ENCODE measurements at regions not wholly inside any gene's neighbourhood (a gene's known extent, or its start where the extent isn't known, plus 50 kb on each side); places are given as distances from the start of the nearest gene placed in this dataset.

GRCh38 chr15:29208836-29209235 lies 60.8 kb downstream of the NSMCE3 start:
- no peaks in the 10 kb centered on the region for H3K36me3 ChIP-seq (replicated peaks in 1 of 2; ENCODE audit: control insufficient read depth in 1 of 2, insufficient read depth in 2 of 2, low read length in 1 of 2)
- H4K20me1 ChIP-seq (ENCODE audit: insufficient read depth) = no peaks in the 10 kb centered on the region
- no peaks in the 10 kb centered on the region for H3F3A ChIP-seq (replicated peaks; ENCODE audit: insufficient read depth)
- no peak overlapping the region for H3K4me3 ChIP-seq (ENCODE audit: low read depth in 2 of 2, low read length in 1 of 2)
- H3K9me2 ChIP-seq = no peaks in the 10 kb centered on the region
- 24% methylated on average over 4 of the region's 4 CpGs for WGBS (ENCODE audit: low lambda C conversion rate)
- CTCF ChIA-PET = interaction anchor here (0.8 to 1.5 kb wide), 2 partner anchors 14 to 55 kb away, joined by 4 read pairs; no protein-coding TSS in a partner anchor
- no peak overlapping the region for H3K9ac ChIP-seq
- no peak overlapping the region for H3K4me2 ChIP-seq
- H3K79me2 ChIP-seq (ENCODE audit: insufficient read depth) = no peaks in the 10 kb centered on the region
- H2AFZ ChIP-seq (ENCODE audit: low read depth) = no peak overlapping the region
- TF ChIP-seq SMC3 (IDR thresholded peaks at IDR 0.05; ENCODE audit: low read depth, low read length) = no peak
- TF ChIP-seq ZBTB33 (IDR thresholded peaks at IDR 0.05; ENCODE audit: borderline replicate concordance, low read depth) = no peak
- no peak for TF ChIP-seq USF2 (IDR thresholded peaks at IDR 0.05; ENCODE audit: borderline replicate concordance, low read depth, low read length)
- no peaks in the 10 kb centered on the region for H3K27me3 ChIP-seq (ENCODE audit: insufficient read depth)
- H3K27ac ChIP-seq (ENCODE audit: low read depth in 2 of 2, low read length in 1 of 2) = no peak overlapping the region
- H3K4me1 ChIP-seq (ENCODE audit: control insufficient read depth in 1 of 2, insufficient read depth in 2 of 2, low read depth in 1 of 2, low read length in 1 of 2) = no peaks in the 10 kb centered on the region; a peak in 1 of 4 replicates
- H3K9me3 ChIP-seq = no peaks in the 10 kb centered on the region
- POLR2A ChIA-PET = no interaction called here
- no peak for DNase-seq

- POLR2A ChIA-PET = no interaction called here
- no peaks in the 10 kb centered on the region for H3K9me2 ChIP-seq
- WGBS (ENCODE audit: low lambda C conversion rate) = 37% methylated on average over 5 of the region's 5 CpGs
- H3F3A ChIP-seq (replicated peaks; ENCODE audit: insufficient read depth) = no peaks in the 10 kb centered on the region
- H3K36me3 ChIP-seq (replicated peaks in 1 of 2; ENCODE audit: control insufficient read depth in 1 of 2, insufficient read depth in 2 of 2, low read length in 1 of 2) = no peaks in the 10 kb centered on the region
- H3K9ac ChIP-seq = no peak overlapping the region
- no peaks in the 10 kb centered on the region for H3K79me2 ChIP-seq (ENCODE audit: insufficient read depth)
- no peaks in the 10 kb centered on the region for H3K9me3 ChIP-seq
- H3K27ac ChIP-seq (ENCODE audit: low read depth in 2 of 2, low read length in 1 of 2) = no peak overlapping the region
- CTCF ChIA-PET = interaction anchor here (0.8 to 1.5 kb wide), 2 partner anchors 14 to 55 kb away, joined by 4 read pairs; no protein-coding TSS in a partner anchor
- no peak overlapping the region for H3K4me2 ChIP-seq
- DNase-seq = peak; percentile 42
- no peaks in the 10 kb centered on the region; a peak in 1 of 4 replicates for H3K4me1 ChIP-seq (ENCODE audit: control insufficient read depth in 1 of 2, insufficient read depth in 2 of 2, low read depth in 1 of 2, low read length in 1 of 2)
- no peak overlapping the region for H3K4me3 ChIP-seq (ENCODE audit: low read depth in 2 of 2, low read length in 1 of 2)
- H3K27me3 ChIP-seq (ENCODE audit: insufficient read depth) = no peaks in the 10 kb centered on the region
- peak; percentile 45 for TF ChIP-seq RAD21 (IDR thresholded peaks at IDR 0.05; ENCODE audit: low read length)
- TF ChIP-seq FOXM1 (IDR thresholded peaks at IDR 0.05; ENCODE audit: low read depth) = no peak
- no peaks in the 10 kb centered on the region for H4K20me1 ChIP-seq (ENCODE audit: insufficient read depth)
- H2AFZ ChIP-seq (ENCODE audit: low read depth) = no peak overlapping the region
These were observed 61.3 kb downstream of the NSMCE3 start for GRCh38 chr15:29208352-29208751.

GRCh38 chr15:29207758-29208108 lies 61.9 kb downstream of the NSMCE3 start:
- TF ChIP-seq TEAD4 (IDR thresholded peaks at IDR 0.05; ENCODE audit: borderline replicate concordance, insufficient read depth) (no peak), RCOR1 (IDR thresholded peaks at IDR 0.05; ENCODE audit: low read length) (no peak), NRF1 (IDR thresholded peaks at IDR 0.05; ENCODE audit: low read depth, low read length) (no peak), GABPA (IDR thresholded peaks at IDR 0.05; ENCODE audit: low read depth) (no peak), YY1 (IDR thresholded peaks at IDR 0.05; ENCODE audit: low read depth) (no peak), RXRA (IDR thresholded peaks at IDR 0.05; ENCODE audit: borderline replicate concordance, low read depth) (no peak), JUND (IDR thresholded peaks at IDR 0.05) (no peak), RFX5 (IDR thresholded peaks at IDR 0.05; ENCODE audit: low read length) (no peak), ELF1 (IDR thresholded peaks at IDR 0.05) (no peak), PBX3 (IDR thresholded peaks at IDR 0.05) (no peak), USF2 (IDR thresholded peaks at IDR 0.05; ENCODE audit: borderline replicate concordance, low read depth, low read length) (no peak), MXI1 (IDR thresholded peaks at IDR 0.05; ENCODE audit: low read depth, low read length) (no peak), EP300 (IDR thresholded peaks at IDR 0.05; ENCODE audit: borderline replicate concordance in 1 of 2, low read depth in 1 of 2, low read length in 1 of 2) (no peak)
- no peaks in the 10 kb centered on the region for H3K9me3 ChIP-seq
- ChIA-PET POLR2A (no interaction called here), CTCF (interaction anchor here (1.5 kb wide), 1 partner anchor 15 kb away, joined by 4 read pairs; no protein-coding TSS in a partner anchor)
- H2AFZ ChIP-seq (ENCODE audit: low read depth) = no peak overlapping the region
- no peaks in the 10 kb centered on the region for H3K9me2 ChIP-seq
- DNase-seq = no peak
- no peak overlapping the region for H3K9ac ChIP-seq
- 24% methylated on average over 2 of the region's 5 CpGs for WGBS (ENCODE audit: low lambda C conversion rate)
- no peaks in the 10 kb centered on the region for H3K36me3 ChIP-seq (replicated peaks in 1 of 2; ENCODE audit: control insufficient read depth in 1 of 2, insufficient read depth in 2 of 2, low read length in 1 of 2)
- H3K79me2 ChIP-seq (ENCODE audit: insufficient read depth) = no peaks in the 10 kb centered on the region
- no peak overlapping the region for H3K4me2 ChIP-seq
- no peaks in the 10 kb centered on the region for H4K20me1 ChIP-seq (ENCODE audit: insufficient read depth)
- no peaks in the 10 kb centered on the region for H3F3A ChIP-seq (replicated peaks; ENCODE audit: insufficient read depth)
- no peak overlapping the region for H3K27ac ChIP-seq (ENCODE audit: low read depth in 2 of 2, low read length in 1 of 2)
- no peaks in the 10 kb centered on the region; a peak in 1 of 4 replicates for H3K4me1 ChIP-seq (ENCODE audit: control insufficient read depth in 1 of 2, insufficient read depth in 2 of 2, low read depth in 1 of 2, low read length in 1 of 2)
- H3K4me3 ChIP-seq (ENCODE audit: low read depth in 2 of 2, low read length in 1 of 2) = no peak overlapping the region
- H3K27me3 ChIP-seq (ENCODE audit: insufficient read depth) = no peaks in the 10 kb centered on the region
